Large intestine (tissue), 3 donors: ENCODE measurements at regions not wholly inside any gene's neighbourhood (a gene's known extent, or its start where the extent isn't known, plus 50 kb on each side); places are given as distances from the start of the nearest gene placed in this dataset.
"Not testable (repeated sequence)": the region's sequence is repeated elsewhere in the genome, so short reads cannot be mapped to it uniquely, and the experiment has no call there.

Experiments used
- DNase-seq, 2 donors: peaks; one replicate each; pipeline versions ENCODE4 v3.0.0 to v3.0.0-alpha.2; 2013
- H3K27ac ChIP-seq: one replicate; pipeline ENCODE4 v1.5.1; 2013; ENCODE audit warnings: low read length
- H3K27me3 ChIP-seq: 2 replicates; pipeline ENCODE4 v1.6.1; 2013; ENCODE audit warnings: low read length; ENCODE audit not compliant: control insufficient read depth, insufficient read depth
- H3K36me3 ChIP-seq: 2 replicates; pipeline ENCODE4 v1.6.1; 2013; ENCODE audit warnings: low read length; ENCODE audit not compliant: control insufficient read depth, insufficient read depth
- H3K4me1 ChIP-seq: one replicate; pipeline ENCODE4 v1.6.1; 2013; ENCODE audit warnings: low read length; ENCODE audit not compliant: control insufficient read depth, insufficient read depth
- H3K4me3 ChIP-seq: one replicate; pipeline ENCODE4 v1.5.1; 2013; ENCODE audit warnings: low read length
- H3K9me3 ChIP-seq: one replicate; pipeline ENCODE4 v1.6.1; 2013; ENCODE audit warnings: mild to moderate bottlenecking, low read depth, low read length, moderate library complexity; ENCODE audit not compliant: control insufficient read depth
- whole genome bisulfite sequencing: methylation state at CpG from one replicate; pipeline ENCODE4 v1.1.5; 2013; ENCODE audit warnings: low lambda C conversion rate; ENCODE audit not compliant: insufficient coverage; 5-methylcytosine and 5-hydroxymethylcytosine counted together

DNA sequence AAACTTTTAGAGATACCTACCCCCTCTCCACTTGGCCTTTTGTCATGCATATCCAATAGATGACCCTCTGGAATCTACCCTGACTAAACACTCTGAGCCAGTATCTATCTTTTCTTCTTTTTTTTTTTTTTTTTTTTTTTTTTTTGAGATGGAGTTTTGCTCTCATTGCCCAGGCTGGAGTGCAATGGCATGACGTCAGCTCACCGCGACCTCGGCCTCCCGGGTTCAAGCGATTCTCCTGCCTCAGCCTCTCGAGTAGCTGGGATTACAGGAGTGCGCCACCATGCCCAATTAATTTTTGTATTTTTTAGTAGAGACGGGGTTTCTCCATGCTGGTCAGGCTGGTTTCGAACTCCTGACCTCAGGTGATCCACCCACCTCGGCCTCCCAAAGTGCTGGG, 50.8 kb upstream of the GRIN2B start:
- not testable (repeated sequence) for H3K27ac ChIP-seq, H3K27me3 ChIP-seq, DNase-seq, H3K9me3 ChIP-seq, H3K4me3 ChIP-seq, H3K36me3 ChIP-seq, H3K4me1 ChIP-seq
- WGBS, result no CpG with 5 or more reads among the region's 11 CpGs

DNA sequence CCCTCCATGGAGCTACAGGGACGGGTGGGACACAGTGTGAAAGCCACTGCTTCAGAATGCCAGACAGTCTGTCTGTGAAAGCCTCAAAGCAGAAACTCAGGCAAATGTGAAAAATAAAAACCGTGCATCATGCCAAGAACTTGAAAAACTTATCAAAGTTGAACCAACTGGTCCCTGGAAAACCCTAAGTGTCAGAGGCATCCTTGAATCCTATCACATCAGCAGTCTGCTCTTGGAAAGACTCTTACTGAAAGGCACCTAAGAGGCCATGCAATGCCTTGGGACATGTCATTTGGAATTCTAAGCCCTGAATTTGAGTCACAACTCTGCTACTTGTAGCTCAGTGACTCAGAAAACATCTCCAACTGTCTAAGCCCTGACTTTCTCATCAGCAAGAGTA, 62.4 kb upstream of the GRIN2B start:
- Histone ChIP-seq H3K36me3 (no peaks in the 10 kb centered on the region), H3K4me3 (no peak overlapping the region), H3K4me1 (no peaks in the 10 kb centered on the region), H3K9me3 (no peaks in the 10 kb centered on the region), H3K27ac (no peak overlapping the region), H3K27me3 (peaks cover 4% of the 10 kb centered on the region)
- no peak for DNase-seq
- no CpG with 5 or more reads among the region's 2 CpGs for WGBS

DNA sequence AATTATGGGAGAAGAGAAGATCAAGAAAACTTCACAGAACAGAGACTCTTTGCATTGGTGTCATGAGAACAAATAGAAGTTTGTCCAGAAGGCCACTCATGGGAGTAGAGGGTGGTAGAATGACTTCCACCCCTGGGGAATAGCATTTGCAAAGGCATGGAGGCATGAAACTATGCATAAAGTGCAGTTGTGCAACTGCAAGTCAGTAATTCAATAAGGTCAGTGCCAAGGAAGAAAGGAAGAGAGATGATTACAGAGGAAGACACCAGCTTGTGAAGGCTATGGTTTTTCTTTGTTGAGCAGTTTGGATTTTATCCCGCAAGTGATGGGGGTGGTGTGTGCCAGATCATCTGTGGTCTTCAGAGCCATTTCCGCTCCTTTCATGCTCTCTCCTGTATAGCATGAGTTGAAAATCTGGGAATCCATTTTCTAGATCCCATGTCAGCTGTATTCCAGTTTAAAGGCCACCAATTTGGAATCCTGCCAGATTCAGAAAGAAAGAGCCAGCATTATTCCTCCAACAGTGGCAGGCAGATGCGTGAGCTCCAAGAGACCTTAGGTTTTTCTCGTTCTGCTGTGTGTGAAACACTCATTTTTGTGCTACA, 67.6 kb upstream of the GRIN2B start:
- Histone ChIP-seq H3K4me3 (no peak overlapping the region), H3K36me3 (no peaks in the 10 kb centered on the region), H3K4me1 (no peaks in the 10 kb centered on the region), H3K27me3 (peaks cover 4% of the 10 kb centered on the region), H3K27ac (no peak overlapping the region), H3K9me3 (no peaks in the 10 kb centered on the region)
- no peak for DNase-seq
- 100% methylated on average over 1 of the region's 4 CpGs for WGBS

DNA sequence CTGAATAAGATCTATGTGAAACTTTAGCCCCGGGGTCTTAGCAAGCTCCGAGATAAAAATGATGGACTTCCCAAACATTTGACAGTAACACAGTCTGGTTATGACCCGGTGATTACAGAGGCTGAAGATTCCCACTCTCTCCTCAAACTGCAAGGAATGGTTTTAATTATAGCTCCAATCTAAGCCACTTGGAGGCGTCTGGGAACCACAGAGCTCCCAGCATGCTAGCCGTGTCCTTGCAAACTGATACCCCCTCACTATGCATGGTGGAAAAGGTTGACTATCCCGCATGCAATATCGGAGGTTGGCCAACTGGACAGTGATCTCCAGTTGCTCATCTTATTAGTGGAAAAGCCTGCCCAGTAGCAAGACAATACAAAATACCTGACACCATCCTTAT, 76.5 kb upstream of the GRIN2B start:
- H3K4me3 ChIP-seq, result no peak overlapping the region
- H3K27ac ChIP-seq, result no peak overlapping the region
- H3K9me3 ChIP-seq, result no peaks in the 10 kb centered on the region
- DNase-seq, result no peak
- no peaks in the 10 kb centered on the region for H3K27me3 ChIP-seq
- WGBS, result 70% methylated on average over 2 of the region's 7 CpGs
- no peaks in the 10 kb centered on the region for H3K36me3 ChIP-seq
- no peaks in the 10 kb centered on the region for H3K4me1 ChIP-seq

- Histone ChIP-seq H3K4me1 (no peaks in the 10 kb centered on the region), H3K36me3 (no peaks in the 10 kb centered on the region), H3K27ac (no peak overlapping the region), H3K4me3 (no peak overlapping the region), H3K9me3 (no peaks in the 10 kb centered on the region), H3K27me3 (no peaks in the 10 kb centered on the region)
- no CpG with 5 or more reads among the region's 1 CpG for WGBS
- no peak for DNase-seq
Measured at GRCh38 chr12:14058717-14059116, 77.3 kb upstream of the GRIN2B start.

GRCh38 chr12:14059548-14059947, 78.1 kb upstream of the GRIN2B start:
- no peaks in the 10 kb centered on the region for H3K9me3 ChIP-seq
- no peak overlapping the region for H3K27ac ChIP-seq
- no peaks in the 10 kb centered on the region for H3K27me3 ChIP-seq
- no peak for DNase-seq
- no peaks in the 10 kb centered on the region for H3K36me3 ChIP-seq
- H3K4me3 ChIP-seq, result no peak overlapping the region
- no CpG with 5 or more reads among the region's 2 CpGs for WGBS
- no peaks in the 10 kb centered on the region for H3K4me1 ChIP-seq

DNA sequence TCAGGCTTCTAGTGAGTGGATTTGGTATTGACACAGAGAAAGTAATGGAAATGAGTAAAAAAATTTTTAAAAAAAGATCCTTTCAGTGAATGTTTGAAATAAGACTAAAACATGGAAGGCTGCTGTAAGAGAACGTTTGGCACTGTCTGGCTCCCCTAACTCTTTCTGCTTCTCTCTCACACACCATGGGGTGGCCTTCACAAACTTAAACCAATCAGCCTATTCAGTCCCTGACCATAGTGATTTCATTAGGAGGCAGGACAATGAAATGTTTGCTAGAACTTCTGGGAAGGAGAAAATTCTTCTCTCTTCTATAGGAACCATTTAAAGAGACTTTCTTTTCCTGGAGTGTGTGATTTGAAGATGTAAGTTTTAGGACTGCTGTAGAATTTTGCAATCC, 84.2 kb upstream of the GRIN2B start:
- no peaks in the 10 kb centered on the region for H3K9me3 ChIP-seq
- no peak for DNase-seq
- H3K27ac ChIP-seq, result no peak overlapping the region
- H3K36me3 ChIP-seq, result no peaks in the 10 kb centered on the region
- no peaks in the 10 kb centered on the region for H3K27me3 ChIP-seq
- H3K4me3 ChIP-seq, result no peak overlapping the region
- no CpG with 5 or more reads among the region's 1 CpG for WGBS
- no peaks in the 10 kb centered on the region for H3K4me1 ChIP-seq

- no peak for DNase-seq
Measured at GRCh38 chr12:14066021-14066420, 84.6 kb upstream of the GRIN2B start.

DNA sequence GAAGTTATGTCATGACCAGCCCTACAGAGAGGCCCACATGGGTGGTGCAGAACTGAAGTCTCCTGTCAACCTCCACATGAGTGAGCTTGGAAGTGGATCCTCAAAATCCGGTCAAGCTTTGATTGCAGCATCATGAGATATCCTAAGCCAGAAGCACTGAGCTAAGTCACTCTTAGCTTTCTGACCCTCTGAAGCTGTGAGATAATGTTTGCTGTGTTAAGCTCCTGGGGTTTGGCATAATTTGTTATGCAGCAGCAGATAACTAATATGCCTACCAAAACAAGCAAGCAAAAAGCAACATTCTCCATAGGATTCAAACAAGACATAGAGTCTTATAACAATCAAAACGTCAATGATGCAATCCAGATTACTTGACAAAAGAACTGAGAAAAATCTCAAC, 87.6 kb upstream of the GRIN2B start:
- no peaks in the 10 kb centered on the region for H3K27me3 ChIP-seq
- no peaks in the 10 kb centered on the region for H3K36me3 ChIP-seq
- no peak overlapping the region for H3K27ac ChIP-seq
- H3K4me1 ChIP-seq, result peaks cover 6% of the 10 kb centered on the region
- H3K4me3 ChIP-seq, result no peak overlapping the region
- DNase-seq, result no peak
- WGBS, result 90% methylated on average over 1 of the region's 2 CpGs
- H3K9me3 ChIP-seq, result no peaks in the 10 kb centered on the region

More at GRCh38 chr12:14066021-14066420, 84.6 kb upstream of the GRIN2B start:
- Histone ChIP-seq H3K9me3 (no peaks in the 10 kb centered on the region), H3K27me3 (no peaks in the 10 kb centered on the region), H3K4me1 (no peaks in the 10 kb centered on the region), H3K4me3 (no peak overlapping the region), H3K36me3 (no peaks in the 10 kb centered on the region), H3K27ac (no peak overlapping the region)

GRCh38 chr12:14071833-14072232, 90.4 kb upstream of the GRIN2B start:
- H3K4me3 ChIP-seq, result no peak overlapping the region
- H3K9me3 ChIP-seq, result no peaks in the 10 kb centered on the region
- no peaks in the 10 kb centered on the region for H3K27me3 ChIP-seq
- DNase-seq, result no peak
- peaks cover 6% of the 10 kb centered on the region for H3K4me1 ChIP-seq
- H3K36me3 ChIP-seq, result no peaks in the 10 kb centered on the region
- no peak overlapping the region for H3K27ac ChIP-seq
- WGBS, result no CpG with 5 or more reads among the region's 1 CpG

DNA sequence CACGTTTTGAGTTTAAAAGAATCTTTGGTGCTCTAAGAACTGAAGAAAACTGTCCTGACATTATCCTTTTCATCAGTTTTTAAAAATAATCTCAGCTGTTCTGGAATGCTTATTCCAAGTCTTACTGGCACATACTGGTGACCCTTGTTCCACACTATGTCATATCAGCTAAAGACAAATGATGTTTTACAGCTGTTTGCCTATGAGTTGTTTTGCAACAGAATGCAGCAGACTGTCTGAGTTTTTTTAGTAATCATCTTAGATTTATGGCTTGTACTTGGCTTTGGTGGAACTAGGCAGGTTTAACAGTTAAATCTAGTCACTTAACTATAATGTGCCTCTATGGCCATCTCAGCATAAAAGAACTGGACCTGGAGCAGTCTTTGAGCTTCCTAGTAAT, 91.6 kb upstream of the GRIN2B start:
- Histone ChIP-seq H3K36me3 (no peaks in the 10 kb centered on the region), H3K4me1 (peaks cover 6% of the 10 kb centered on the region), H3K27ac (peak overlapping the region; percentile 26), H3K4me3 (no peak overlapping the region), H3K27me3 (no peaks in the 10 kb centered on the region), H3K9me3 (peaks cover 6% of the 10 kb centered on the region)
- DNase-seq, result peak; percentile 48 to 76
- 43% methylated on average over 1 of the region's 1 CpG for WGBS
